ENCODE measurements at regions not wholly inside any gene's neighbourhood (a gene's known extent, or its start where the extent isn't known, plus 50 kb on each side); places are given as distances from the start of the nearest gene placed in this dataset.
A peak's percentile ranks its signal among the peaks of the same experiment; 100 is the strongest.

DNA sequence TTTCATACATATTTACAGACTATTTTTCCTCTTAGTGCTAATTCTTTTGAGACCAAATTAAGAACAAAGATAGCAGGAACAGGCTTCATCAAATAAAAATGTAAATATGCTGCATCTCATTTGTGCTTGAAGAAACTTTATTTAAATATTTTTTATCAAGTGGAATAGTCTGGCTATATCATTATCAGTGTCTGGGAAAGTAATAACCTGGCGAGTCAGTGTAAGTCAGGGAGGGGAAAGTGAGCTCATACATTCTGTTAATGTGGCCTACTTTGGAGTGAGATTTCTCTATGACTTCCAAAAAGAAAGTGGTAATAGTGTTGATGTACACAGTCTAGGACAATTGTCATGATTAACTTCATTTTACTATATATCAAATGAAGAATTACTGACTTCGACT lies 1045.1 kb downstream of the ADGRL2 start:
- in situ Hi-C loops (cut with HindIII; ENCODE audit: low pct_unique_long_range_greater_than_20kb, low sequenced_read_pairs), result no loop called here
- DNase-seq (ENCODE audit: low read depth), result no peak

DNA sequence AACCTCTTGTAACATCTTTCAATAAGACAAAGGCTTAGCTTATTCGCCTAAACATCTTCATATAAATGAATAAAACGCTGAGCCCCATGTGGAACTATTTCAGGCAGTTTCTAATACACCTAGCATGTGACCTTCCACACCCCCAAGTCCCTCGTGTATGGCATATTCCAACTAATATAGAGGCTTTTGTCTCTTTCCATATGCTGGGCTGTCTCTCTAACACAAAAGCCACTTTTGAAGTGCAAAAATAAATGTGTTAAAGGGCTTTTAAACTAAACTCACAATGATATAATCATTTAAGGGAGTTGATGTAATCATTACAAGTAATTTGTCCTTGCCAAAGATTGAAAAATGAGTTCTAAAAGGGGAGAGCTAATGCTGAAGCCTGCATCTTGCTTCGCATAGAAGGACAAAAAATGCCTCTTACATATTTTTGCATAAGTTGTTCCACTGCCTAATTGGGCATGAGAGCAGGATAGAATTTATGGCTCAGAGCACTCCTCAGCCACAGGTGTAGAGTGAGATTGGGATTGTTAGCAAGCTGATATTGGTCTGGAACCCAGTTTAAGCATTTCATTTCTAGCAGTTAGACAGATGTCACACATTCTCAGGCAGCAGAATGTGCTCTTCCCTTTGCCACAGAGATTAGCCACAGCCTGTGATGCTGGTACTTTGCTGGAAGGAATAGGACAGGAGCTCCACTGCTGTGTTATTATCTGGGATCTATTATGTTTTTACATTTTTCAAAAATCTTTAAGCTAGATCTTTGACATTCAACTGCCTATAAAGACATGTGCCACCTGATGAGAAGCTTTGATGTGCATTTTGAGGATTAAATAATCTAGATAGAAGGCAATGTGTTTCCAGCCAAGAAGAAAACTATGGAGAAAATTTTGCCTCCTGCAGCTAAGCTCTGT lies 1044.4 kb downstream of the ADGRL2 start:
- no peak for DNase-seq (ENCODE audit: low read depth)

DNA sequence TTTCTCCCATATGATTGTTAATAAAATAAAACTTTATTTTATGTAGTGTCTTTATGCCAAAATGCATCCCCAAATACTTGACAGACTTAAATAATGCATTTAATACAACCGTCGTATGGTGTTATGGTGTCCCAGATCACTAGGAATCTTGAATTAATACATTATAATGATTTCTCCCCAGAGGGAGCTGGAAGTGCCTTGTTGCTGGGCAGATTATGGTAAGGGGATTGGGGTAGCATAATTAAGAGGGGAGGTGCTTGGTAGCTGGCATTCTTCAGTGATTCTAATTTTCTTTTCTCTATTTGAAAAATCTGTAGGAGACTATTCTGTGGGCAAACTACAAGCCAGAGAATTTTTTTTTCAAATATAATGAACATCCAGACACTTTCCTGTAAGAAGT lies 1043.7 kb downstream of the ADGRL2 start:
- in situ Hi-C loops (cut with HindIII; ENCODE audit: low pct_unique_long_range_greater_than_20kb, low sequenced_read_pairs), result no loop called here
- DNase-seq (ENCODE audit: low read depth), result no peak

More for the DNA sequence above, 1044.4 kb downstream of the ADGRL2 start:
- in situ Hi-C loops (cut with HindIII; ENCODE audit: low pct_unique_long_range_greater_than_20kb, low sequenced_read_pairs), result no loop called here

DNA sequence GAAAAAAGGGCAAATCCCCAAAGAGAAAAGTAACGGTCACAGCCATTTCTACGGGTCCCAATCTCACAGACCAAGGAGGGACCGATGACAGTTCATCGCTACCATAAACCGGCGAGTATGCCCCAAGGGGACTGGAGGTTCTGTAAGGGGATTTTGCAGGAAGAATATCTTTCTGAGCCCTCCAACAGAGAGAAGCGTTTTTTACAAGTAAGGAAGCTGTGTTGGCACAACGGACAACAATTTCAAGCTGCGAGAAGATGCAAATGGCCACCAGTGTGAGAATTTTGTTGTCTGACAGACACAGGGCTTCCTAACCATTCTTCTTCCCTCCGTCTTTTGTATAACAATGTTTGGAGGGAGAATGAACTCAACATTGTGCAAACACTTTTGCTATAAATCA lies 1043.1 kb downstream of the ADGRL2 start:
- in situ Hi-C loops (cut with HindIII; ENCODE audit: low pct_unique_long_range_greater_than_20kb, low sequenced_read_pairs), result no loop called here
- DNase-seq (ENCODE audit: low read depth), result no peak

DNA sequence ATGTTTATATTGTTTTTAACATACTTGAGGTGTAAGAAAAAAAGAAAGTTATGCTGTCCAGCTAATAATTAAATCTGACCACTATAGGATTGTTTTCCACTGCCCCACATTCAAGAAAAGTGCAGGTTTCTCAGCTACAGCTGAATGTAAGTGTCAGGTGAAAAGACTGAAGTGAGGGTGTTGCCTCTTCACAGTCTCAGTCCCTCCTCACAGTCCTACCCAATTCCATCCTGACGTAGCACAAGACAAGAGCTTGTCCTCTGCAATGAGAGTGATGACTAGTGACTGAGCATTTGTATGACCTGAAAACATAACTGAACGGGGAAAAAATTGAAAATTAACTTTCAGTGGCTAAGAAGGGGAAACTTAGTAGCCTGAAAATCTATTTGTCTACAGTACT lies 1039.5 kb downstream of the ADGRL2 start:
- no peak for DNase-seq (ENCODE audit: low read depth)
- in situ Hi-C loops (cut with HindIII; ENCODE audit: low pct_unique_long_range_greater_than_20kb, low sequenced_read_pairs), result no loop called here

DNA sequence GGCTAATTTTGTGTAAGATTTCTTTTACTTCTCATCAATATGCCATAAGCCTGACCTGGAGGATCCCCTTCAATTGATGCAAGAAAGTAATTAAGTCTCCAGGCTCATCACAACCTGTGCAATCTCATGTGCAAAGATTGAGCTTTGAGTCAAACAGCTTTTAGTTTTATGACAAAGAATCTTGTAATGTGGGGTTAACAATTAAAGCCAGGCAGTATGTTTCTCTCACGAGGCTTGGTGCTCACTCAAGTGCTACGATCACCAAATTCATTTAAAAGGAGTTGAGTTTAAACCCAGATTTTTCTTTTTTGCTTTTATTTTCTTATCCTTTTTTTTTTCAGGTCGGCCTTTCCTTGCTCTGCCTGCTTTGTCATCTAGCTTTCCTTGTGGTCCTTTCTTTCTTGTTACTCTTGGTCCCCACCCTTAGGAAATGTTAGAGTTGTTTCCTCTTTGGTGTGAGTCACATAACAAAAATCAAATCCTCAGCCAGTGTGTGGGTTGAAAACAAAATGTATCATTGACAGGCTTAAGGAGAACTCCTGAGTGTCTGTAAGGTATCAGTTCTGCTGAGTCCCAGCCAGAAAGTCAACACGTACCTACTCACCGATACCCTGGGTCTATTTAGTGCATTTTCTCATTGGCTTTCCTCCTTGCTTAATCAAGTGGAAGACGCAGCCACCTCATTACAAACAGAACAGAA lies 1037.2 kb downstream of the ADGRL2 start:
- DNase-seq (ENCODE audit: low read depth), result peak; percentile 8
- in situ Hi-C loops (cut with HindIII; ENCODE audit: low pct_unique_long_range_greater_than_20kb, low sequenced_read_pairs), result no loop called here

DNA sequence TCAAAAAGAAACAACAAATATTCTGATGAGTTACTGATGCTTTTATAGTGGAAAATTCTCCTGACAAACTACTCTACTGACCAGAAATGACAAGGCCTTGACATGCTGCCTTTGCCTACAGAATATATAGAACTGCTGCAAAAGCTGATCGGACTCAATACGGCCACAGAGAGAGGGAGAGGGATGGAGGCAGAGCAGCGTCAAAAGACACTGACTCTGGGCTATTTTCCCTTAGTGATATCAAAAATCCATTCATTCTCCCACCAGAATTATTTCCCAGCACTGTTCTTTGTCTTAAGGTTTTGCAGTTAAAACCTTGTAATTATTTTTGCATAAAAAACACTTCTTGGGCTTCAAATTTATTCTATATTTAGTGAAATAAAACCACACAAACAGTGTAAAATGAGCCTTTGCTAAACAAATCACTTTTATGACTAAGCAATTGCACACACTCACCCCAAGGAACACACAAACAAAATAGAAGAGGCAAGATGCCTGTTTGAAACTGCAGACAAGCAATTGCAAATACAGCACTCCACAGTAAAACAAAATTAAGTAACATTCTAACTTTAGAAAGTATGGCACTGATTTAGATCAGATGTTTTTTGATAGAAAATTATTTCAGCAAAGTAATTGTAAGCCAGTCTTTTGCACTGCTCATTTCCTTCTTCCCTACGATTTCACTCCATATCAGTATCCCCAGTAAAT lies 1036.4 kb downstream of the ADGRL2 start:
- in situ Hi-C loops (cut with HindIII; ENCODE audit: low pct_unique_long_range_greater_than_20kb, low sequenced_read_pairs), result no loop called here
- DNase-seq (ENCODE audit: low read depth), result no peak

DNA sequence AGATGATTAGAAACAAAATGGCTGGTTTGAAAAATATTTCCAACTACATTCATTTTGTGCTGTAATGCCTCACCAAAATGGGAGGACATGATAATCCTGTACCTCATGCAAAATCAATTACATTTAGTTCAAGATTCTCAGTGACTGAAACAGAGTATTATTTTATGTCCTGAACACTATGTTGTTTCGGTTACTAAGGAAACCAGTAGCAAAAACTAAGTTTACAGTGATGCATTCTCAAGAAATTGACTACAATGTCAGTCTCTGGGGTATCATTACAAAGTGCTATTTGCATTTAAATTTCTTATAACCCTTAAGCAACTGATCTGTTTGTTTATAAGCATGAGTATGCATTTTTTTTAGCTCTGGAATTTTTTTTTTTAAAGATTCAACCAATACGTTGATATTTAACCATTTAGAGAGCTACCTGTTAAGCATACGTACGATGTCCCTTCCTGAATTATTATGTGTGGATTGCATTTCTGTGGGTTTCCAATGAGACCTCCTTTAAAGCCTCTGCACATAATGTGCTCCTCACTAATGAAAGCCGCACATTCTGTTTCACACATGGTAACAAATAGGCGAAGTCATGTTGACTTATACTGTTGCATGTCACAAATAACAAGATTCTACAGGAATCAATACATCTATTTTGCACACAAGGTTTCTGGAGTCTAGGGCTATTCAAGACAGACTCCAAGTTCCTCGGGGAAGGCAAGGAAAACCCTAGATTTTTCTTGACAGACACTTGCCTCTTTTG lies 1035.7 kb downstream of the ADGRL2 start:
- DNase-seq (ENCODE audit: low read depth), result no peak
- in situ Hi-C loops (cut with HindIII; ENCODE audit: low pct_unique_long_range_greater_than_20kb, low sequenced_read_pairs), result no loop called here

DNA sequence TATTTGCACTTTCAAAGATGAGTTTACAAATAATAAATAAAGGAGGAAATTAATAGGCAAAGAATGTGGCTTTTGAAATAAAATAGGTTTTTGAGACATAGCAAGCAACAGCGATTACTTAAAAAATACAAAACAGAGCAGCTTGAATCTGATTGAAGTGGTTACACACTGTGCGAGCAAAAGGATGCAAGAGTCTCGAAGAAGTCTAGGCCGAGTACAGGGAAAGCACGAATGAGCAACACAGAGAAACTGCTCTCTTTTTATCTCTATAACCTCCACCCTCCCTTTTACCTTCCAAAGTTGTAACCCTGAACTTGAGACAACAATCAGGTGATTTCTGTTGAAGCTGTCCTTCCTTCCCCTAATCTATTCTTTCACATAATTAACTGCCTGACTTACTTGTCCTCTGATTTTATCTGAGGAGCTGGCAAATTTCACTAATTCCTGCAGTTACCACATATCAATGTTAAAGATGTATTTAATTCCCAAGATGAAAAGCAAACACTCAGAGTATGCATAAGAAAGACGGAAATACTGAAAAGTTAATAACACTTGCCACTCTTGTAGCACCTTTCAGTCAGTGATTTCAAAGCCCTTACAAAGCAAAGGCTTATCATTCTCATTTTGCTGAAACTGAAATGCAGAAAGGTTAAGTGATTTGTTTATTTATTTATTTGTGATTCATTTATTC lies 1030.1 kb downstream of the ADGRL2 start:
- no peak for DNase-seq (ENCODE audit: low read depth)
- in situ Hi-C loops (cut with HindIII; ENCODE audit: low pct_unique_long_range_greater_than_20kb, low sequenced_read_pairs), result no loop called here

DNA sequence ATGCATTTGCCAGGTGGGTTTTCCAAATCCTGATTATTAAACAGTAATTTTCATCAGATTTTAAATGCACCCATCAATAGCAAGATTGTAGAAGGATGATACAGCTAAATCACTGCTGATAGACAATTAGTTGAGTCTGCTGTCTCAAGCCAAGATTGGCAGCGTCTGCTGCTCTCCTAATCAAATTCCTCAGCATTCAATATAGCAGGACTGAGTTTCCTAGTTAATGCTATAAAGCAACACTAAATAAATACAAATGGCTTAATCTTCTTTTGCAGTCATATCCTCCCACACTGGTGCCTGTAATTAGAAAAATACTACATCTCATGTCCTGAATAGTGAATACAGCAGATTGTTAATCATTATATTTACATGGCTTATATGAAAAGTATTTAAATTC lies 1028.8 kb downstream of the ADGRL2 start:
- no peak for DNase-seq (ENCODE audit: low read depth)
- in situ Hi-C loops (cut with HindIII; ENCODE audit: low pct_unique_long_range_greater_than_20kb, low sequenced_read_pairs), result no loop called here

DNA sequence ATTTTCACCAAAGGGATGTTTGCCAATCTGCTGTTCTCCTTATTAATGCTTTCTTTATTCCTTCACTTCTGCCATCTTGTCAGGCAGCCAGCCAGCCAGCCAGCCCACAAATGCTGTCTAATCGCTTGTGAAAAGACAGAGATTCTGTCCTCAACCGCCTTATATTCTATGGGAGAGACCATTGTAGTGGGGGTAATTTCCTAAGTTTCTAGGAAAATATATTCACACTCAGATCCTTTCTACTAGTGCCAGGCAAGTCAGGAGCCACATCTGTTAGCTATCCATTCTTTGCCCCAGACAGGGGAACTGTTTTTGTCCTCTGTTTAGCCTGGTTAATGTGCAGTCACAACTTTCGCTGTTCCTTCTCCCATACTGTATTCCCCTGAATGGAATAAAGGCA lies 1023.1 kb downstream of the ADGRL2 start:
- in situ Hi-C loops (cut with HindIII; ENCODE audit: low pct_unique_long_range_greater_than_20kb, low sequenced_read_pairs), result no loop called here

DNA sequence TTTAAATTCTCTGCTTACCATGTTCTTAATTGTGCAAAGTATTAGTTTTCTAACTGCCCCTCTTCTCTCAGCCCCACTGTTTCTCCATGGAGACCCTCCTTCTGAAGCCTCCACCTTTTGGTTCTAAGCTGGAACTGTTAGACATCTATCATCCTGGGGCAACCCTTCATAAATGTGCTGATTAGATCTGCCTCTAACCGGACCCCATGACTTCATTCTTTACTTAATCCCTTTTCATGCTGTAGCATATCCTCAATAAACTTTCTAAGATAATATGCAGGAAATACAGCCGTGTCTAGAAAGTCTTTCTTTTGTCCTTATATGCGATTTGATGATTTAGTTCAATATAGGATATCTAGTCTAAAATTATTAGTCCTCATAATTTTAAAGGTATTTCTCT lies 1020.1 kb downstream of the ADGRL2 start:
- no peak for DNase-seq (ENCODE audit: low read depth)
- in situ Hi-C loops (cut with HindIII; ENCODE audit: low pct_unique_long_range_greater_than_20kb, low sequenced_read_pairs), result no loop called here

More for the DNA sequence above, 1023.1 kb downstream of the ADGRL2 start:
- no peak for DNase-seq (ENCODE audit: low read depth)

DNA sequence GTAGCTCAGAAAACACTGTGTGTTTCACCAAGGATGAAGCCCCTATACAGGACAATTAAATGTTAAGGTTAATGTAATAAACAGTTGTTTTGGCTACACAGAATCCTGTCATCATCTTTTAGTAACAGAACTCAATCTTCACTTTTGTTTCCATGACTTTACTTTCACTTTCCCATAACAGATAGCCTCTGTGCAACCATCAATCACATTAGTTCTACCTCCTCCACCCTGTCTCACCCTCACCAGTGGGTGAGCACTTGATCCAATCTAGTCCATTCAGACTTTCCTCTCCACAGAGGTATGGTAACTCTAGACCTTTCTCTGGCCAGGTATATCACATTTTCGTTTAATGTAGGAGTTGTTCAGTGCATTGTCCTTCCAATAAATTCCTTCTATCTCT lies 1018.5 kb downstream of the ADGRL2 start:
- DNase-seq (ENCODE audit: low read depth), result no peak
- in situ Hi-C loops (cut with HindIII; ENCODE audit: low pct_unique_long_range_greater_than_20kb, low sequenced_read_pairs), result no loop called here

DNA sequence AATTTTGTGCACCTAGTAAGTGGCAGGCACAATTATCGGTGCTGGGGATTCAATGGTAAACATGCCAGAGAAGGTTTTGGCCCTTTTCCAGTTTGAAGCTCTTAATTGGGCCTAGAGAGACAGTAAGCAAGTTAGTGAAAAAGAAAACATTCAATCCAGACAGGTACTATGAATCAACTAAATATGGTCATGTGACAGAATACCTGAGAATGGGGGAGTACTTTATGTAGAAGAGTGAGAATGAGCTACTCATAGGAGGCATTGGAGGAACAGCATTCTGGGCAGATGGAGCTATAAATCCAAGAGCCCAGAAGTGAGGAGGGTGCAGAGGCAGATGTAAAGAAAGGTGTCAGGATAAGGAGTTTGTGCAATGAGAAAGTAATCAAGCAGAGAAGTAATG lies 1017.9 kb downstream of the ADGRL2 start:
- in situ Hi-C loops (cut with HindIII; ENCODE audit: low pct_unique_long_range_greater_than_20kb, low sequenced_read_pairs), result no loop called here
- no peak for DNase-seq (ENCODE audit: low read depth)

DNA sequence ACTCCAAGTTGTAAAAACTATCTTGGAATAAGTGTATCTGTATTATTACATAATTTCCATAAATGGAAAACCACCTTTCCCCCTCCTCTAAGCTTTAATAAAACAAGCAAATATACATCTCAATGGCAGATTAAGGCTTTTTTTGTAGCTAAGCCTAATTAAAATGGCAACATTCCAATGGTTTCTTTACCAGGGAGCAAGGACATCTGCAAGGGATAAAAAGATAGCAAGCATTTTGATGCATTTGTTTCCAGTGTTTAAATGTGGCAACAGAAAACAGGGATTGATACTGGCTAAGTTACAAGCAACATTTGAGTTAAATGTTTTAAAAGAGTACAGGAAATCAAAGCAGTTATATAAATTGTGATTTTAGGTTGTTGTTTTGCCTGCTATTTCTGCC lies 1012.7 kb downstream of the ADGRL2 start:
- in situ Hi-C loops (cut with HindIII; ENCODE audit: low pct_unique_long_range_greater_than_20kb, low sequenced_read_pairs), result no loop called here
- DNase-seq (ENCODE audit: low read depth), result no peak

DNA sequence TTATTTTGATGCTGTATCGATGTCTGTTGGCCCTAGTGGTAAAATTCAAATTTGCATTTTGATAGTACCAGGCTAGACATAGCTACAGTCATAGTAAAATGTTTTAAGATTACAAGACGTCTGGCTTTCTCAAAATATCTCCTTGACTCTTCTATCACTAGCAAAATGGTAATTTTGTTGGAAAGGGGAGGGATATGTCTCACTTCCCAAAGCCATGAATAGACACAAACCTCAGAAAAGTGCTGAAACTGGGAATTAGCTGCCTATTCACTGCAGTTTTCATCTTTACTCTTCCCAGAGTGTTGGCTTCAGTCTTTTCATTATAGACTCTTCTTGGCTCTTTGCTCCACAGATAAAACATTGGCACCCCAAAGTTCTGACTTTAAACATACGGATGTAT lies 1009.9 kb downstream of the ADGRL2 start:
- in situ Hi-C loops (cut with HindIII; ENCODE audit: low pct_unique_long_range_greater_than_20kb, low sequenced_read_pairs), result no loop called here
- no peak for DNase-seq (ENCODE audit: low read depth)

DNA sequence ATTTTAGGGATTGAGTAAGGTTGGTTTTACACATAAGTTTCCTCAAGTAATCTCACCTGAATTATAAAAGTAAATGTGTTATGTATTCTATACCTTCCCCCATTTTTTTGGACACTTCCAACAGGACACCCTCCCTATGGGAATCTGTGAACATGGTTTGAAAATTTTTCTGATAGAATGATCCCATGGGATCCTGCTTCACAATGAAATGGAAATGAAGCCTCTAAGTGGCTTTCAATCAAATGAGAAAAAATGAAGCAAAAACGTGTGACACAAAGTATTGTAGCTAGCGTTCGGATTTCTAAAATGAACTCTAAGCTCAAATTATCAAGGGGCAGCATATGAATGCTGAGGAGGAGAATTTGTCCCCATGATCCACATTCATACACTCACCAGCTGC lies 1006.8 kb downstream of the ADGRL2 start:
- DNase-seq (ENCODE audit: low read depth), result no peak
- in situ Hi-C loops (cut with HindIII; ENCODE audit: low pct_unique_long_range_greater_than_20kb, low sequenced_read_pairs), result no loop called here

DNA sequence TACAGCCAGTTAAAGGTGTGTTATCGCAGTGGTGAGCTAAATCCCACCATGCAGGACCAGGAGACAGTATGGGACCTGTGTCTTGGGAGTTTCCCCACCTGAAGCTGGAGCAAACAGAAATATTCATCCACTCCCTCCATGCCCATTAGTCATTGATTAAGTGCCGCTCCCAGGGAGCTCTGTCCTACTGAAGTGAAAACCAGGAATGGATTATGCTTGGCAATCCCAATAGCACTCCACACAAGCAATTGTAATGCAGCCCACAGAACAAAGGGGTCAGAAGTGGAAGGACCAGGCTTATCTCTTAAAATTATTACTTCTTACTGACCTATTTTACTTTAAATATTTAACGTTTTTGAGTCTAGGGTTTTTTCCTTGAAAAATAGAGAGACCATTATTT lies 1005.4 kb downstream of the ADGRL2 start:
- no peak for DNase-seq (ENCODE audit: low read depth)
- in situ Hi-C loops (cut with HindIII; ENCODE audit: low pct_unique_long_range_greater_than_20kb, low sequenced_read_pairs), result no loop called here

Data from Caki2 (cell line).